Omental fat pad (tissue), 3 donors: ENCODE measurements at regions not wholly inside any gene's neighbourhood (a gene's known extent, or its start where the extent isn't known, plus 50 kb on each side); places are given as distances from the start of the nearest gene placed in this dataset.

Experiments used
- ATAC-seq: fragments of 150-250 bp; one replicate; pipeline ENCODE4 v1.9.1; 2016; ENCODE audit warnings: mild to moderate bottlenecking, moderate library complexity; ENCODE audit not compliant: low FRiP score
- DNase-seq: peaks from one replicate; pipeline ENCODE4 v3.0.0-alpha.2; 2019; ENCODE audit warnings: low spot score
- TF ChIP-seq, protein P1 (sequence below), 3 donors: fragments of 450-650 bp; IDR thresholded peaks; one replicate each; pipeline ENCODE4 v1.5.1; 2016 to 2017; ENCODE audit warnings: antibody characterized with exemption in 3 of 3, mild to moderate bottlenecking in 3 of 3, moderate library complexity in 2 of 3

GRCh38 chr2:8026381-8026780 is 655.5 kb upstream of the ID2 start:
- TF ChIP-seq, protein P1, sequence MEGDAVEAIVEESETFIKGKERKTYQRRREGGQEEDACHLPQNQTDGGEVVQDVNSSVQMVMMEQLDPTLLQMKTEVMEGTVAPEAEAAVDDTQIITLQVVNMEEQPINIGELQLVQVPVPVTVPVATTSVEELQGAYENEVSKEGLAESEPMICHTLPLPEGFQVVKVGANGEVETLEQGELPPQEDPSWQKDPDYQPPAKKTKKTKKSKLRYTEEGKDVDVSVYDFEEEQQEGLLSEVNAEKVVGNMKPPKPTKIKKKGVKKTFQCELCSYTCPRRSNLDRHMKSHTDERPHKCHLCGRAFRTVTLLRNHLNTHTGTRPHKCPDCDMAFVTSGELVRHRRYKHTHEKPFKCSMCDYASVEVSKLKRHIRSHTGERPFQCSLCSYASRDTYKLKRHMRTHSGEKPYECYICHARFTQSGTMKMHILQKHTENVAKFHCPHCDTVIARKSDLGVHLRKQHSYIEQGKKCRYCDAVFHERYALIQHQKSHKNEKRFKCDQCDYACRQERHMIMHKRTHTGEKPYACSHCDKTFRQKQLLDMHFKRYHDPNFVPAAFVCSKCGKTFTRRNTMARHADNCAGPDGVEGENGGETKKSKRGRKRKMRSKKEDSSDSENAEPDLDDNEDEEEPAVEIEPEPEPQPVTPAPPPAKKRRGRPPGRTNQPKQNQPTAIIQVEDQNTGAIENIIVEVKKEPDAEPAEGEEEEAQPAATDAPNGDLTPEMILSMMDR (IDR thresholded peaks at IDR 0.05): no peak
- DNase-seq: no peak
- ATAC-seq: no peak

- ATAC-seq (no peak), DNase-seq (no peak)
- TF ChIP-seq, protein P1 (IDR thresholded peaks at IDR 0.05): no peak
These were observed 654.5 kb upstream of the ID2 start for GRCh38 chr2:8027387-8027786.

DNA sequence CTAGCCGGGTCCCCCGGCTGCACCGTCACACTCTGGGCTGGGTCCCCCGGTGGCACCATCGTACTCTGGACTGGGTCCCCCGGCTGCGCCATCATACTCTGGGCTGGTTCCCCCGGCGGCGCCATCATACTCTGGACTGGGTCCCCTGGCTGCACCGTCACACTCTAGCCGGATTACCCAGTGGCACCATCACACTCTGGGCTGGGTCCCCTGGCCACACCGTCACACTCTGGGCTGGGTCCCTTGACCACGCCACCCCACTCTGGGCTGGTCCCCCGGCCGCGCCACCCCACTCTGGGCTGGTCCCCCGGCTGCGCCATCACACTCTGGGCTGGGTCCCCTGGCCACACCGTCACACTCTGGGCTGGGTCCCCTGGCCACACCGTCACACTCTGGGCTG is 653.8 kb upstream of the ID2 start:
- DNase-seq: no peak
- no peak for ATAC-seq
- TF ChIP-seq, protein P1 (IDR thresholded peaks at IDR 0.05): no peak

DNA sequence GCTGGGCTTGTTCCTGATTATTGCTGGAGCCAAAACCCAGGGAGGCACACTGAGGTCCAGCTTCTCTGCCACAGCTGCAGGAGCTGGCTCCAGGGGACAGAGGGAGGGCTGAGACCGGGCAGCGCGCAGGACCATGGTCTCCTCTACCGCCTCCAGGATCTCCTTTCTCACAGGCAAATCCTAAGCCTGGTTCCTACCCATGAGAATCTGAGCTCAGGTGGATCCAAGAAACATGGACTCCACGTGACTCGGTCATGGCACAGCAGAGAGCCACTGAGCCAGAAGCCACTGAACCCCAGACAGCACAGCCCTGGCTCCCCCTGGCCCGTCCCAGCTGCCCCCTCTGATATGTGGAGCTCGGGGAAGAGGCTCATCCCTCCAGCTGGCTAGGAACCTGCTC is 653.4 kb upstream of the ID2 start:
- TF ChIP-seq, protein P1 (IDR thresholded peaks at IDR 0.05): no peak
- no peak for ATAC-seq
- DNase-seq: no peak

- TF ChIP-seq, protein P1 (IDR thresholded peaks at IDR 0.05): no peak
- ATAC-seq: no peak
- no peak for DNase-seq
These were observed 652.9 kb upstream of the ID2 start for GRCh38 chr2:8028981-8029380.

DNA sequence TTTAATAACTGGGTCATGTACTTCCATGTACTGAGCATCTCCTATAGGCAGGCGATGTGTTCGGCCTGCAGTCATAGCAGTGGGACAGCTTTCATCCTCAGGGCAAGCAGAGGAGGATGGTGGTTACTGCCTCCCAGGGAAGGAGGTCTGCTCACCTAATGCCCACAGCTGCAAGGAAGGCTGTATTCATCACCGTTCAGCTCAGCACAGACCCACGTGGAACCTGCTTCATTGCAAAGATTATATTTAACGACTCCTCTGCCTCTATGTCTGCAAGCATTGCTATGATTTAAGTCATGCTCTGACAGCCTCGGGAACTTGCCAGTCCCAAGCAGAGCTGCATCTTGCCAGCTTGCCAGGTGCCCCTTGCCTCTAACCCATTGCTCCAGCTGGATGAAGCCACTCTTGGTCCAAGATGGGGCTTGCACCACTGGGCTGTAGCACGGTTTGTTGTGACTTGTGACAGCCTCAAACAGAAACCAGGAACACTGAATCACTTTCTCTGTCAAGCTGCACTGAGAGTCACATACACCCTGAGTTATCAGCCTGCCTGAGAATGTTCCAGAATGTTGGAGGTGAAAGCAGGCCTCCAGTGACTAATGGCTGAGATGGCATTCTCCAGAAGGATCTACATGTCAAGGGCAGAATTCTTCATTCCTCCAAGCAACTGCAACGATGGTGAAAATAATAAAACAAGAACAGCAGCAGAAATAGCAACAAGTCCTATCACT is 651.1 kb upstream of the ID2 start:
- TF ChIP-seq, protein P1 (IDR thresholded peaks at IDR 0.05): no peak
- DNase-seq (no peak), ATAC-seq (no peak)

- no peak for ATAC-seq
- DNase-seq: no peak
- TF ChIP-seq, protein P1 (IDR thresholded peaks at IDR 0.05): no peak
These were observed 650.5 kb upstream of the ID2 start for GRCh38 chr2:8031370-8031769.
